GM18867 (cell line): ENCODE measurements at regions not wholly inside any gene's neighbourhood (a gene's known extent, or its start where the extent isn't known, plus 50 kb on each side); places are given as distances from the start of the nearest gene placed in this dataset.
A peak's percentile ranks its signal among the peaks of the same experiment; 100 is the strongest.
"Not testable (repeated sequence)": the region's sequence is repeated elsewhere in the genome, so short reads cannot be mapped to it uniquely, and the experiment has no call there.

Source experiments
- ATAC-seq: cut with Tn5 transposase; IDR thresholded peaks from one replicate; pipeline ENCODE4 v1.9.1; 2021; ENCODE audit warnings: mild to moderate bottlenecking, moderate library complexity; ENCODE audit not compliant: unreplicated experiment

DNA sequence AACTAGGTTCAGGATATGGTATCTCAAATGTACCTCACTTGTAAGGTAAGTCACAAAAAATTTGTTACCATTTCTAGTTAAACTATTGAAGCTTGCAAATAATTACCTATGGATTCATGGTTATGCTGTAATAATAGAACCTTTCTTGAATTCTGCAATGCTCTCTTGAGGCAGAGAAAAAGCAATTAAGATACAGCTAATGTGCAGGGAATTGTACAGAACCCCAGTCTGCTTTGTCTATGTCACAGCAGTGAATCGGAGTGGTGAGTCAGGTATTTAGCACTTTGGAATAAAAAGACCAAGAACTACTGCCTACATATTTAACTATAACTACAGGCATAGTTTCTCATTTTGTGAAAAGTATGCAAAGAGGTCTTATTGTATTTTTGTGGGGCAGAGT lies 228.7 kb upstream of the GOT2 start:
- ATAC-seq: no peak

DNA sequence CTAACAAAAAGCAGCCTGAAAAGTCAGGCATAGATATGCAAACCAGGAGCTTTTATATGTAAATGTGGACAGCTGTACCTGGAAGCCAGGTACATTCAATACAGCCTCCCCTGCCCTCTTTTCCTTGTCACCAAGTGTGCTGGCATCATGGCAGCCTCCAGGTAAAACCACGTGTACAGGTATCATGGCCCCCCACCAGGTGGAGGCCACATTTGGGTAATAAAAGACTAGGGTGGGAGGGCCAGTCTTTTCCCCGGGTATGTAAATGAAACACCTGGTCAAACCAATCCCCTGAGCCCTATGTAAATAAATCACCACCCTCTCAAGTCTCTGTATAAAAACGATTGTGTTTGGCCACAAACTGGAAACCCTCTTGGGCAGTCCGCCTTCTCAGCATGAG lies 226.4 kb upstream of the GOT2 start:
- no peak for ATAC-seq

DNA sequence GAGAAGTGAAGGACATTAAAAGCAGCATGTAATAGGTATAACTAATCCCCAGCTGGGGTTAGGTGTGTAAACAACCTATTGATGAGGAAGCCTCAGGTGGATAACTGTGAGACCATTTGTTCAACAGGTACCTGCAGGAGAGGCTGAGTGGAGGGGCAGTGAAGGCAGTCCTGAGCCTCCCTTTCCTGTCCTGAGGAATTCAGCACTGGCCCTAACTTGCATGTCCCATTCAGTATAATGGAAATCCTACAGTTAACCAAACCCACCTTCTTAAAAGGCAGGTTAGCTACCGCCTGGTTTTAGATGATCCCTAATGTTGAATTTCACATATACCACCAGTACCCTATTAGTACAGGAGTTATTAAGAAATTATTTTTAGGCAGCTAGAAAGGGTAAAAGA lies 225.9 kb upstream of the GOT2 start:
- no peak for ATAC-seq

DNA sequence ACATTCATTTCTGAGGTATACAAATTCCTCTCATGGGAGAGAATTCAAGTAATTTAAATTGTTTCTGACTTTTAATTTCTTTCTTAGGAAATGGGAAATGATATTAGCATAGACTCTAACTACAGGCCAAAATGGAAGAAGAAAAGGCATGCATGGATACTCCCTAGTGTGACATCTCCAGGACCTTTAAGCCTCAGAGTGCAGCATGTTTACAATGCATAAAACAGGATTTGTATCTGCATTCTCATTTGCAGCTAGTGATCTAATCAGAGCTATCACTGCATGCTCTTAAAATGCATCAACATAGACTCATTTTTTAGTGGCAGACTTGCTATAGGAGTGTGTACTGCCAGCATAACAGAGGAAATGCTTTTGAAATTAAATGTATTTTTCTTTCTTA lies 224.6 kb upstream of the GOT2 start:
- ATAC-seq: no peak

DNA sequence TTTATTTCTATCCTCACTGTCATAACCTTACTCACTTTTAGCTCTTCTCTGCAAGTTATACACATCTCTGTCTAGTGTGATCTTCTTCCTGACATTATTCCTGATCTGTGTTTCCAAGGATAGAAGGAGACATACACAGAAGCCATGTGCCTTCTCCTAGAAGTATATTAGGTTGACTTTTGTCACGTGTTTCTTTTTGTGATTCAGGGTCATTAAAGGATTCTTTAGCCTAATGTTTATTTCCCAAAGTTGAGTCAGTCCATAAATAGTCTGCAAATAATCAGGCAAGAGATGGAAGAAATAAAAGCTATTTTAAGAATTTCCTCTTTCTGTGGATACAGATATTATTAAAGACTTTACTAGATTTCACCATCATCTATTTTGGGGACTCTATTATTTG lies 214.1 kb upstream of the GOT2 start:
- ATAC-seq: no peak

DNA sequence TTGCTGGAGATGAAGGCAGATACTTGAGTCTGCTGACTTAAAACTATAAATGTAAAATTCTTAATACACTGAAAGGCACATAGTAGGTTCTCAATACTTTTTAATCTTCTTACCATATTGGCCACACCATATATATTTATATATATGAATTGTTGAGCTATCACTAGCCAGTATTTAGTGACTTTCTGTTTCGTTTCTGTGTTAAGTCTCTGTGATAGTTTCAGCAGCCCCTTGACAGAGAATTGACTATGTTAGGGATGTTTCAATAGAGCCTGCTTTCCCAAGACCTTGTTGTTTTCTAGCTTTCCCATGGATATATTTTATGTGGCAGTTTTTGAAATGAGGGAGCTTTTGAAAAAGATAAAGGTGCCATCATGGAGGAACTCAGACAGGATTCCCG lies 206.5 kb upstream of the GOT2 start:
- ATAC-seq: peak; percentile 85

DNA sequence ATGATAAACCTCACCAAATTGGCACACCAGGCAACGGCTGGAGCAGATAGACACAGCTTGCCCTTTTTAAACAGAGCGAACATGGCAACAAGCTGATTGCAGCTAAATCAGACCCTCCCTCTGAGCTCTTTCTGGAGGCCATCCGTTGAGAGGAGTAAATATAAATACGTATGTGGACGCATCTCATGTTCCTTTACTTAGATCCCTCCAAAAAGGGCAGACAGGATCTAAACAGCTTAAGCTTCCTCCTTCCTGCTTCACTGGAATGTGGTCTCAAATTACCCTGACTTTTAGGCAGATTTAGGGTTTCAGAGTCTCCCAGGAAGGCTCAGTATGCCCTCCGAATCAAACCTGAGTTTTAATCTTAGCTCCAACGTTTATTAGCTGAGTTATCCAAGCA lies 204.7 kb upstream of the GOT2 start:
- ATAC-seq: no peak

DNA sequence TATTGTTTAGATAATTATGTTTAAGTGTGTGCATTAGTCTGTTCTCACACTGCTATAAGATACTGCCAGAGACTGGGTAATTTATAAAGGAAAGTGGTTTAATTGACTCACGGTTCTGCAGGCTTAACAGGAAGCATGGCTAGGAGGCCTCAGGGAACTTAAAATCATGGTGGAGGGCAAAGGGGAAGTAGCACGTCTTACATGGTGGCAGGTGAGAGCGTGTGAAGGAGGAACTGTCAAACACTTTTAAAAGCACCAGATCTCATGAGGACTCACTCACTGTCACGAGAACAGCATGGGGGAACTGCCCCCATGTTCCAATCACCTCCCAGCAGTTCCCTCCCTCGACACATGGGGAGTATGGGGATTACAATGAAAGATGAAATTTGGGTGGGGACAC lies 203.5 kb upstream of the GOT2 start:
- ATAC-seq: no peak

DNA sequence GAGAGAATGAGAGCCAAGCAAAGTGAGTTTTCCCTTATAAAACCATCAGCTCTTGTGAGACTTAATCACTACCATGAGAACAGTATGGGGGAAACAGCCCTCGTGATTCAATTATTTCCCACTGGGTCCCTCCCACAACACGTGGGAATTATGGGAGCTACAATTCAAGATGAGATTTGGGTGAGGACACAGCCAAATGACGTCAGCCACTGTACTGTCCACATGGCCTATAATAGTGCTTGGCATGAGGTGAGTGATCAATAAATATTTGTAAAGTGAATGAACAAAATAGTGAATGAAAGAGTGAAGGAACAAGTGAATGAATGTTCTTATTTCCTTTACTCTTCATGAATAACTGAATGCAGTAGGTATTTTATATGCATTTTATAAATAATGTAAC lies 199.1 kb upstream of the GOT2 start:
- ATAC-seq: no peak

DNA sequence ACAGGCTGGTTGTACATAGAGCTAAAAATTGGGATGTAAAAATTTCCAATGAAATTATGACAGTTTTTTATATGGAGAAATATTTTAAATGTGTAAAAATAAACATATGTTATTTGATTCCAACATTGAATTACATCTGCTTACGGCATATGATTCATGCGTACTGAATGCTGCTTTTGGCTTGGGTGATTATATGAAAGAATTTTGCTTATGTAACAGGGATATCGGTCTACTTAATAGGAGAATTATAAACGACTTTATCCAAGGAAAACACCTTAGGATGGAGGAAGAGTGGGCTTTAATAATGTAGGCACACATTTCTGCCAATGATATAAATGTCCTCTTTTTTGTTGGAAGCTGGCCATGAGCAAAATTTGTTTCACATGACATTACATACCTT lies 197.3 kb upstream of the GOT2 start:
- ATAC-seq: no peak

DNA sequence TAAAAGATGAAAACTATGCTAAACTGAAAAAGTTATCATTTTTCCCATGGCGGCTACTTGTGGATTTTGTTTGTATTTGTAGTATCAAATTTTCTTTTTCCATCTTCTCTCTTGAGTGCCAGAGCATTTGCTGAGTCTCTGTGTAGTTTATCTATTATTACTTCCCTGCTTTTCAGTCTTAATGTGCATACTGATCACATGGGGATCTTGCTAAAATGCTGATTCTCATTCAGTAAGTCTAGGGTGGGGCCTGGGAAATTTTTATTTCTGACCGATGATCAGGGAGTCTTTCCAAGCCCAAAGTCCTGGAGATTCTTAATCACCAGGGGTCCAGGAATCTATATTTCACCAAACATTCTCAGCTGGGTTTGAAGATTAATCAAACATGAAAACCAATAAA lies 189.0 kb upstream of the GOT2 start:
- no peak for ATAC-seq

DNA sequence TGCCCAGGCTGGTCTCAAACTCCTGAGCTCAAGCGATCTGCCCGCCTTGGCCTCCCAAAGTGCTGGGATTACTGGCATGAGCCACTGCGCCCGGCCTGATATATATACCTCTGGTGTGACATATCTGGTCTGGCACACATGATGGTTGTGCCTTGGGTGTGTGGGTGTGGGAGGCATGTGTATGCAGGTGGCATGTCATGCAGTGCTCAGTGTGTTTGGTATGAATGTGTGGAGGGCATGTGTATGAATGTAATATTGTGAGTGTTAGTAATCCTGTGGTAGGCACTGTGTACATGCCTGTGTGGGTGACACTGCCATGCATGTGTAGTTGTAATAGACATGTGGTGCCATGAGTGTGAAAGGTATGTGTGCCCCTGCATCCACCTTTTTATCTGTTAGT lies 179.3 kb upstream of the GOT2 start:
- ATAC-seq: no peak

DNA sequence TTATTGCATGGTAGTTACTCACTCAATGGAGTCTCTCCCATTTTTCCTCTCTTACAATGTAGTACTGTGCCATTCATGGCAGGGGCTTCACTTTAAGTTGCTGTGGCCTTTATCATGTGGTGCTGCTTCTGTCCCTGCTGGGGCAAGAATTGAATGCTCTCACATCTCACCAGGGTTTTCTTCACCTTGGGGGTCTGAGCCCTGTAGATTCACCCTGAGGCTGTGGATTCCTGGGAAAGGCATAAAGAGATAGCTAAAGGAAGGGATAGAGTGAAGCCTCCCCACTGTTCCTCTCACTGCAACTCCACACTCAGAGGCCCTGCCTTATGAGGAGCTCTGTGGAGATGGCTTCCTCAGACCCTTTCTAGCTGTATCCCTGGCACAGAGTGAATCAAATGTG lies 178.5 kb upstream of the GOT2 start:
- no peak for ATAC-seq

DNA sequence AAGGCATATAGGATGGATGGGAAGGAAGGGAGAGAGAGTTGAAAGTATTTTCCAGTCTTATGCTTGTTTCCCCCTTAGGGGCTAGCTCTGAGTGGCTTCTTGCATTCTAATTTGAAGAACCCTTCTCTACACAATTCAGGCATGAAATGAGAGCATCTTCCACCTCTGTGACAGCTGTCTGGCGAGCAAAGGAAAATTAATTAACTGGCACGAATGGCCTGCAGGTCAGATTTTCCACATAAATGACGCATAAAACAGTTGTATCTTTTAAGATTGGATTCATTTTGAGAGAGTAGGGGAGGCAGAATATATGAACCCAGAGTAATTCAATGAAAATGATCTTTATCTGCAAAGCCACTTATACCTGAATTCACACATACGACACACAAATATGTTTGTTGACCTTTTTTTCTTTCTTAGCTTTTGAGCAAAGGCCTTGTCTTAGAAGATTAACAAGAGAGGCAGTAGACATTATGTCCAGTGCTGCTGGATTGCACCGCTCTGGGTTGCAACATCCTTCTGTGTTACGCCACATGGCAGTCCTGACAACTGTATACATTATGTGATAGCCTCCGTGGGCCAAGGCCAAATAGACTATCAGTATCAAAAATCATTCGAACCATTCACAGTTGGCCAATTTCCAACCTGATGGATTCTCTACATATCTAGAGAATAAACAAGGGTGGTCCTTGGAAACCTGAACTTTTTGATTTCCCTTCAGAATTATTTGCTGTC lies 173.0 kb upstream of the GOT2 start:
- no peak for ATAC-seq

DNA sequence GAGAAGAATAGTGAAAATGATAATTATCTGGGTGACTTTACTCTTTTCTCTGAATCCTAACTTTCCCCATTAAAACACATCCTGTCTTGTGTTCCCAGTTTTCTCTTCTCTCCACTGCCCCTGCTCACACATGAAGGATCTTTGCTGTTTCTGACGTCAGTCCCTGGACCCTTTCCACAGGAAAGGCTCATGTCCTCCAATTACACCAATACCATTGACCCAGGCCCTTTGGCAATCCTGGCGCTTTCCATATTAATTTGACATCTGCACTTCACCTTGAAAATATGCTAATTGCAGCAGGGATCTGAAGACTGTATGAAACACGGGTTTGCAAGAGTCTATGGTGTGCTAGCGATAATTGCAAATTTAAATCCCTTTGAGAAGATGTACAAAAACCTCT lies 170.2 kb upstream of the GOT2 start:
- ATAC-seq: no peak

DNA sequence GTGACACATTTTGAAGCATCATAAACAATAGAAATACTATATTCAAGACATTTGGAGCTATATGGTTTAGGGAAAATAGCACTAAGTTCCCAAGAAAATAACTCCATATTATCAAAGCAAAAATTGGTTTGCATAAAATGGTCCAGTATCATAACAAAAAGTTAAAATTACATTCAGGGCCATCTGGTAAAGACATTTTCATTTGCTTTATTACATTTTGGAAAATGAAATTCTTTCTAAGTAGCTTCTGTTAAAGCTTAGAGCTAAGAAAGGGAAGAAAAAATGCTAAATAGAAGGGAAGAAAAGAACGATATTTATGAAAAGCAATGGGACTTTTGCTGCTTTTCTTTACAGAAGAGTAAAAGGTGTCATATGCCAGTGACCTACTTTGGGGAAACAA lies 155.4 kb upstream of the GOT2 start:
- no peak for ATAC-seq

DNA sequence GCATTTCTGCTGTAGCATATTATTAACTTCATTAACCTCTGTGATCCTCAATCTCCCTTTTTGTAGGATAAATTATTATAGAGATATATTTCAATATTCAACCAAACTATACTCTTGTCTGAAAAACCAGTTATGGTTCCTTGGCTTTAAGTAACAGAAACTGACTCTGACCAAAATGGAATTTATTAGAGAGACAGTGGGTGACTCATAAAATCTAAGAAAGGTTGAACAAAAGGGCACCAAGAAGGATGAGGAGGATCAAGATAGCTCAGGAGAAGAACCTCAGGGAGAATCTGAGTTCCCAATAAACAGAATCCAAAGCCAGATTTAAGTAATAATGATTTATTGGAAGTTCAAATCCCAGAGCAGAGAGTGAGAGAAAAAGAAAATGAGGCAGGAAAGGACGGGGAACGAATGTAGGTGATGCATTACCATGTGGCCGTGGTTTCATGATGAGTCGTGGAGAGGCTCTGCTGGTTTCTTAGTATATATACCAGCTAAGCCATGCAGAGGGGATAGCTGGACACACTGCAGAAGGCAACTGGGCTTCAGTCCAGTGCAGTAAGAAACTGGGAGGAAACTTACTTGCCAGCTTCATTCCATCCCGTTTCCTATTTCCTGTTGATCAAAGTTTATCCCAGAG lies 151.5 kb upstream of the GOT2 start:
- ATAC-seq: peak; percentile 56

DNA sequence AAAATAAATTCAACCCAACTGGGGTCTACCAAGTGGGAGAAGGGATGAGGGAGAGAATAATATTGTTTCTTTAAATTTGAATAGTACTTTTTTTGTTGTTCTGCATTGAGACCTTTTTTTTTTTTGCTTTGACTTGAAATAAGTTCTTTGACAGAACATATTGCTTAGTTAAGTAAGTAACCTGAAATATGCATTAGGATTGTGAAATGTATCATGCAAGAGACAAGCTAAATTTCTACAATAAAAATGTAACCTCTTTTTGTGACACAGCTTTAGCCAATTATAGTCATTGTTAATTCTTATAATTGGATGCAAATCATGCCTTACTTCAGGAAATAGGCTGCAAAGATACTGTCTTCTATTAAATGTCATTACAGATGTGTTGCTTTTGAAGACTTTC lies 150.0 kb upstream of the GOT2 start:
- ATAC-seq: no peak

DNA sequence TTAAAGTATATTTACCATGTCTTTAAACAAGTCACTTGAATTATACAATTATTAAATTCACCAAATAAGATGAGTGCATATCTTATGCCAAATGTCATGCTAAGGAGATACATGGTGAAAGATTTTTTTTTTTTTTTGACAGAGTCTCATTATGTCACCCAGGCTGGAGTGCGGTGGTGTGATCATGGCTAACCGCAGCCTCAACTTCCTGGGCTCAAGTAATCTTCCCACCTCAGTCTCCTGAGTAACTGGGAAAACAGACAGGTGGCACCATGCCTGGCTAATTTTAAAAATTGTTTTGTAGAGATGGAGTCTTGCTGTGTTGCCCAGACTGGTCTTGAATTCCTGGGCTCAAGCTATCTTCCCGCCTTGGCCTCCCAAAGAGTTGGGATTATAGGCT lies 149.0 kb upstream of the GOT2 start:
- ATAC-seq: no peak

DNA sequence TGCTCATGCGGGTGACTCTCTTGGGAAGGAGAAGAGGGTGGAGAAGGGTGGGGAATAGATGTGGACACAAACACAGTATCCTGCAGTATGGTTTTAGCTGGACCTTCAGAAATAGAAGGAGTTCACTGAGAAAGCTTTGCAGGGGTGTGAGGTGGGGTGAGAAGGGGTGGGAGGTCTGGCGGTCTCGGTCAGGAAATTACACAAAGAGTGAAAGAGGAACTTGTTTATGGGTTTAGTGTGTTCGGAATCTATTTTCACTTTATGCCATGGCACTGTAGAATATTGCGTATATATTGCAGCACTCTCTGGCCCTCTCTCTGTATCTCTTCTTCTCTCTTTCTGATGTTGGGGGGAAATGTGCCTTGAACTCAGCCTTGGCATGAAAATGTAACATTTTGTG lies 148.2 kb upstream of the GOT2 start:
- ATAC-seq: peak; percentile 98

DNA sequence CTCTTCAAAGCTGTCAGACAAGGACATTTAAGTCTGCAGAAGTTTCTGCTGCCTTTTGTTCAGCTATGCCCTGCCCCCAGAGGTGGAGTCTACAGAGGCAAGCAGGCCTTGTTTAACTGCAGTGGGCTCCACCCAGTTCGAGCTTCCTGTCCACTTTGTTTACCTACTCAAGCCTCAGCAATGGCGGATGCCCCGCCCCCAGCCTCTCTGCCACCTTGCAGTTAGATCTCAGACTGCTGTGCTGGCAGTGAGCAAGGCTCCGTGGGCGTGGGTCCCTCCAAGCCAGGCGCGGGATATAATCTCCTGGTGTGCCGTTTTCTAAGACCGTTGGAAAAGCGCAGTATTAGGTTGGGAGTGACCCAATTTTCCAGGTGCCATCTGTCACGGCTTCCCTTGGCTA lies 144.5 kb upstream of the GOT2 start:
- not testable (repeated sequence) for ATAC-seq

DNA sequence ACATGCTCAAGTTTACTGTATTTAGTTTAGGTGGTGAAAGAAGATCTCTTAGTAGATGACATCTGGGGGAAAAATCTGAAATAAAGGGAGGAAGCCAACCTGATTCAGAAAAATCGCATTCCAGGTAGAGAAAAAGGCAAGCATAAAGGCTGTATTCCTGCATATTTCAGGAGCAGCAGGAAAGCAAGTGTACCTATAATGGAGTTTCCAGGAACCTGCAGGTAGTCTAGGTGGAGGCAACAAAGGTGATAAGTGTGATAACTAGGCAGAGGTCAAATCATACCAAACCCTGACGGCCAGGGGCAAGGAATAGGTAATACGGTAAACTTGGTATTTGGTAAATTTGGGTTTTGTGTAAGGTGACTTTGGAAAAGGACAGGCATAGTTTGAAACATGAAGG lies 132.8 kb upstream of the GOT2 start:
- ATAC-seq: no peak

DNA sequence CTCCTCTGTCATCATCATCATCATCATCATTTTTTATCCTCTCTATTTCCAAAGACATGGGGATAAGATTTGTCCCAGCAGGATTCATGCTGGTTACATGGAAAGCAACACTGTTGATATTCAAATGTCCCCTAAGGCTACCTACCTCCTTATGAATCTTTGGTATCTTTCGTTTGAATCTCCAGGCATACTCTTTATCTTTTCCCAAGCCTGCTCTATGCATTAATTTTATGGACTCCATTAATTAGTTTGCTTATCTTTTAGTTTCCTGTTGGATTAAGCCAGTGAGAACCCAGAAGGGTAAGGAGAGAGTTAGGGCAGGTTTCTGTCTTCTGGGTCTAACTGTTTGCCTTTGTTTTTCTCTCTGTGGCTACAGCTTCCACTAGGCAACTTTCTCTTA lies 129.6 kb upstream of the GOT2 start:
- no peak for ATAC-seq
